Right lobe of liver (tissue), 6 donors: ENCODE measurements at regions not wholly inside any gene's neighbourhood (a gene's known extent, or its start where the extent isn't known, plus 50 kb on each side); places are given as distances from the start of the nearest gene placed in this dataset.
"Not testable (repeated sequence)": the region's sequence is repeated elsewhere in the genome, so short reads cannot be mapped to it uniquely, and the experiment has no call there.

ENCODE experiments used
- ATAC-seq, 4 donors: fragments of 200-7000 bp; cut with Tn5 transposase; one replicate each; pipeline ENCODE4 v1.9.1; 2020; ENCODE audit warnings: mild to moderate bottlenecking in 4 of 4, moderate library complexity in 4 of 4
- DNase-seq, 3 donors: peaks; one replicate each; pipeline ENCODE4 v3.0.0-alpha.2; 2020
- H3K27ac ChIP-seq, 3 donors: fragments of 200-600 bp; one replicate each; pipeline ENCODE4 v1.8.0; 2022
- H3K27me3 ChIP-seq, 2 donors: fragments of 200-600 bp; one replicate each; pipeline ENCODE4 v1.8.0; 2022
- H3K36me3 ChIP-seq, 4 donors: fragments of 200-600 bp; sonication (generic) in 1 of 4; one replicate each; pipeline versions ENCODE4 v1.5.1 to v1.8.0; 2017 to 2022; ENCODE audit warnings: control low read depth in 1 of 4
- H3K4me1 ChIP-seq, 4 donors: fragments of 200-600 bp; sonication (generic) in 1 of 4; one replicate each; pipeline versions ENCODE4 v1.5.1 to v1.8.0; 2017 to 2022; ENCODE audit warnings: control low read depth in 1 of 4
- H3K4me3 ChIP-seq, 3 donors: fragments of 200-600 bp; one replicate each; pipeline ENCODE4 v1.8.0; 2022
- H3K9me3 ChIP-seq, 4 donors: fragments of 200-600 bp; sonication (generic) in 1 of 4; one replicate each; pipeline versions ENCODE4 v1.5.1 to v1.8.0; 2017 to 2022; ENCODE audit warnings: control low read depth in 1 of 4
- POLR2A ChIP-seq: fragments of 450-650 bp; IDR thresholded peaks from one replicate; pipeline ENCODE4 v1.6.1; 2017; ENCODE audit warnings: antibody characterized with exemption, mild to moderate bottlenecking
- WGBS: methylation state at CpG from one replicate; pipeline ENCODE4 v1.1.6; 2018; ENCODE audit warnings: low coverage, low lambda C conversion rate; ENCODE audit not compliant: insufficient coverage; ENCODE audit errors: missing lambda C conversion rate; 5-methylcytosine and 5-hydroxymethylcytosine counted together
- intact Hi-C, 2 donors: fragments of 100-400 bp; cut with DNase I; formaldehyde crosslinking; loops; one replicate each; pipeline versions ENCODE4 v1.11.2 to v1.14.1; 2022
- TF ChIP-seq, protein P1 (sequence below), 4 donors: fragments of 200-600 bp in 3 of 4; fragments of 450-650 bp in 1 of 4; IDR thresholded peaks; one replicate each; pipeline versions ENCODE4 v1.5.1 to v1.8.0; 2016 to 2022; ENCODE audit warnings: antibody characterized with exemption in 4 of 4, mild to moderate bottlenecking in 2 of 4
- donor health status: DM: no; HTN: yes; CAD: no.
- donor health status: DM: no; HTN: no; CAD: no.
- donor health status: DM: no; HTN: no; CAD: no.
- donor health status: DM: no; HTN: yes; CAD: no.
- donor health status: DM: no; HTN: yes; CAD: no.

DNA sequence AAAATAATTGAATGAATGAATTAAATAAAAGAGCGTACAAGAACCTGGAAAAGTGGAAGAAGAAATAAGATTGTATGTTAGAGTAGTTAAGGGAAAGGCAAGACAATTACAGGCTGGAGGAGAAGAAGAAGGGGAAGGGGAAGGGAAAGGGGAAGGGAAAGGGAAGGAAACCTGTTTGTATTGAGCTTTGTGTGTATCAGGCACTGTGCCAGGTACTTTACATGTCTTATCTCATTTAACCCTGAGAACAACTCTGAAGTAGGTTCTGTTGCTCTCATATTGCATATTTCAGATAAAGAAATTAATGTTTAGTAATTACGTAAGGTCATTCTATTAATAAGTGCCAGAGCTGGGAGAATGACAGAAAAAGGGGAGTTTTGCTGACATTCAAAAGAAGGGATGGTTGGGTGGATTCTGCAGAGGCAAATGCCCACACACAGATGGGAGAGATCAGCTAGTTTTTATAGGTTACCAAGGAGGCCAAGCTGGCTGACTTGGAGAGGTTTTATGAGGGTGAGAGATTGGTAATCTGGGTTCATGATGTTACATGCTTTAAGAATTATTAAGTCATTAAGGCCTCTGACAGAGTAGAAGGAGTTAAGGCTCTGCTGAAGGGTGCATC is 92.3 kb upstream of the LCORL start:
- Histone ChIP-seq H3K27me3 (no peaks in the 10 kb centered on the region), H3K36me3 (no peaks in the 10 kb centered on the region), H3K9me3 (no peaks in the 10 kb centered on the region), H3K4me3 (no peak overlapping the region), H3K27ac (no peak overlapping the region), H3K4me1 (no peaks in the 10 kb centered on the region)
- intact Hi-C loops = no loop called here
- ATAC-seq (no peak), DNase-seq (no peak)
- WGBS = 63% methylated on average over 2 of the region's 2 CpGs
- TF ChIP-seq POLR2A = no peak
- TF ChIP-seq, protein P1, sequence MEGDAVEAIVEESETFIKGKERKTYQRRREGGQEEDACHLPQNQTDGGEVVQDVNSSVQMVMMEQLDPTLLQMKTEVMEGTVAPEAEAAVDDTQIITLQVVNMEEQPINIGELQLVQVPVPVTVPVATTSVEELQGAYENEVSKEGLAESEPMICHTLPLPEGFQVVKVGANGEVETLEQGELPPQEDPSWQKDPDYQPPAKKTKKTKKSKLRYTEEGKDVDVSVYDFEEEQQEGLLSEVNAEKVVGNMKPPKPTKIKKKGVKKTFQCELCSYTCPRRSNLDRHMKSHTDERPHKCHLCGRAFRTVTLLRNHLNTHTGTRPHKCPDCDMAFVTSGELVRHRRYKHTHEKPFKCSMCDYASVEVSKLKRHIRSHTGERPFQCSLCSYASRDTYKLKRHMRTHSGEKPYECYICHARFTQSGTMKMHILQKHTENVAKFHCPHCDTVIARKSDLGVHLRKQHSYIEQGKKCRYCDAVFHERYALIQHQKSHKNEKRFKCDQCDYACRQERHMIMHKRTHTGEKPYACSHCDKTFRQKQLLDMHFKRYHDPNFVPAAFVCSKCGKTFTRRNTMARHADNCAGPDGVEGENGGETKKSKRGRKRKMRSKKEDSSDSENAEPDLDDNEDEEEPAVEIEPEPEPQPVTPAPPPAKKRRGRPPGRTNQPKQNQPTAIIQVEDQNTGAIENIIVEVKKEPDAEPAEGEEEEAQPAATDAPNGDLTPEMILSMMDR (IDR thresholded peaks at IDR 0.05) = no peak

DNA sequence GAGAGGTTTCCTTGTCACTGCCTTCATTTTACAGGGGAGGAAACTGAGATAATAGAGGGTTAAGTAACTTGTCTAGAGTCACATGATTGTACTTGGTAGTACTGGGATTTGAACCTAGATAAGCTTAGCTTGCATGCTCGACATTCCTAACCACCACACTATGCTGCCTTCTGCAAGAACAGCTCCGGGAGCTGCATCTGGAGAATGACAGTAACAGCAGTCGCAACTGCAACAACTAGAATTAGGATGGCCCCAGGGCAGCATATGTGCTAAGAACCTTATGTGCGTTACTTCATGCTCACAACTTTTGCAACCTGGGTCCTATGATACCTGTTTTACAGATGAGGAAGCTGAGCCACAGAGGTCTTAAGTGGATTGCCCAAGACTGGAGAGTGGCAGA is 89.5 kb upstream of the LCORL start:
- Histone ChIP-seq H3K4me3 (no peak overlapping the region), H3K4me1 (no peaks in the 10 kb centered on the region), H3K27me3 (no peaks in the 10 kb centered on the region), H3K27ac (no peak overlapping the region), H3K9me3 (no peaks in the 10 kb centered on the region), H3K36me3 (no peaks in the 10 kb centered on the region)
- no peak for ATAC-seq
- TF ChIP-seq POLR2A = no peak
- TF ChIP-seq, protein P1 (IDR thresholded peaks at IDR 0.05) = no peak
- 31% methylated on average over 3 of the region's 4 CpGs for WGBS
- DNase-seq = no peak
- intact Hi-C loops = no loop called here

DNA sequence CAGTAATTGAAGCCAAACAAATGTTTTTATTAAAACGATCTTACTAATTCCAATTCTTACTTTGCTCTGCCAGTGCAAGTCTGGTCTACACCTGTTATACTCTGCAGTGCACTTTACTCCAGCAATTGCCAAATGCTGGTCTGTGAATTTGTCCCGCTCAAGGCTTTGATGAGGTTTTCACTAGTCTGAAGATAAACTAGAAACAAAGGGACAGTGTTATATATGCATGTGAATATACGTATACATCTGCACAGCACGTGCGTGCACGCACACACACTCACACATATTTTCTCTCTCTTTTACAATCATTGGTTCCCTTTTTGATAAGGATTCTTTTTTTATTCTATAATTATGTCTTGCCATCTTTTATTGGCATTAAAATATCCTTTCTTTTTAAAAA is 88.5 kb upstream of the LCORL start:
- H3K9me3 ChIP-seq = no peaks in the 10 kb centered on the region
- 41% methylated on average over 6 of the region's 6 CpGs for WGBS
- H3K27ac ChIP-seq = no peak overlapping the region
- no peaks in the 10 kb centered on the region for H3K27me3 ChIP-seq
- H3K36me3 ChIP-seq = no peaks in the 10 kb centered on the region
- ATAC-seq (no peak), DNase-seq (no peak)
- intact Hi-C loops = no loop called here
- no peak overlapping the region for H3K4me3 ChIP-seq
- H3K4me1 ChIP-seq = no peaks in the 10 kb centered on the region
- TF ChIP-seq, protein P1 (IDR thresholded peaks at IDR 0.05) = no peak
- TF ChIP-seq POLR2A = no peak

DNA sequence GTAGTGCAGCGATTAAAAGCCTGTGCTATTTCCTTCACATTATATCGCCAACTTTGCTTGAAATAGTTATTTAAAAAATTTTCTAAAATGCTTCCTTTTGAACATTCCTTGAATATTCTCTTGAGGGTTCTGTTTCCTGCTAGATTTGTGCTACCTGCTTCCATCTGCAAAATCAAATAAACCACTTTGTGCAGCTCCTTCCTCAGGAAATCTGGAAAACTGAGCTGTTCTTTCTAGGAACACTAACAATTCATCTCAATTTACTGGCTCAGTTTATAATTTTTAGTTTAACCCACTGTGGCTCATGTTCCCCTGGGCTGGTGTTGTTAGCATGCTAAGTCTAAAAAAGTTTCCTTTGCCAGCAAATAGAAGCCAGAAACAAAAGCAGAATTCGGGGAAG is 88.1 kb upstream of the LCORL start:
- intact Hi-C loops = no loop called here
- Histone ChIP-seq H3K27ac (no peak overlapping the region), H3K27me3 (no peaks in the 10 kb centered on the region), H3K4me1 (no peaks in the 10 kb centered on the region), H3K36me3 (no peaks in the 10 kb centered on the region), H3K9me3 (no peaks in the 10 kb centered on the region), H3K4me3 (no peak overlapping the region)
- TF ChIP-seq POLR2A = no peak
- TF ChIP-seq, protein P1 (IDR thresholded peaks at IDR 0.05) = no peak
- DNase-seq = no peak
- WGBS = 30% methylated on average over 3 of the region's 3 CpGs
- ATAC-seq = no peak

DNA sequence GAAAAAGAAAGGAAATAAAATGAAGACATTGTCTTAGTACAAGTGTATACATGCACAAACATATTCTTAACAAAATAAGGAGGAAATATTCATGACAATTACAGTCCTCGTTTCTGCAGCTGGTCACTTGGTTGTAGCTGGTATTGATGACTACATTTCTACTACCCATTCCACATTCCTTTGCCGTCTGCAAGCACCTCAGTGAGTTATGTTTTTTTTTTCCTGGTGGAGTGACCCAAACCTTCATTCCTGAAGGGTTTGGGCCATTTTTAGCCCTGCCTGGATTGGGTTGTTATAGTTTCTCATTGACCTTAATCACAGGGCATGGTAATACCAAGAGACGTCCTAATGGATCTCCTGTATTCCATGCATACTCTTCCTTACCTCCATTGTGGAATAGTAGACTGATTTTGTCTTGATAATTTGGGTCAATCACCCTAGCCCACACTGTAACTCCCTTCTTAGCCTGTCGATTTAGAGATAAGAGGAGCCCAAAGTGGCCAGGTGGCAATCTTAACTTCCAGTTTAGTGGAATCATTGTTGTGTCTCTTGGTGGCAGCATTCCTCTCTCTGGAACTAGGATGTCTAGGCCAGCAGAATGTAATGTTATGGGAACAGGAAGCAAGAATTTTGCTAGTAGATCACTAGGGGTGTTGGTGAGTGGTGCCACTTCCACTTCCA is 86.4 kb upstream of the LCORL start:
- ATAC-seq, DNase-seq, H3K9me3 ChIP-seq, H3K36me3 ChIP-seq, H3K4me3 ChIP-seq, intact Hi-C loops, H3K27ac ChIP-seq, H3K4me1 ChIP-seq, H3K27me3 ChIP-seq: not testable (repeated sequence)
- 53% methylated on average over 4 of the region's 4 CpGs for WGBS
